SK-N-SH (cell line): ENCODE measurements at regions not wholly inside any gene's neighbourhood (a gene's known extent, or its start where the extent isn't known, plus 50 kb on each side); places are given as distances from the start of the nearest gene placed in this dataset.
A peak's percentile ranks its signal among the peaks of the same experiment; 100 is the strongest.

Source experiments
- CTCF ChIA-PET: fragments of 300-600, 350-600 bp; formaldehyde crosslinking; extraction: SDS; loops from one replicate; lab custom pipeline; 2021; lab: Yijun Ruan, JAX
- POLR2A ChIA-PET: fragments of 350-600 bp; sonication (Branson Sonifier 250); formaldehyde crosslinking; extraction: SDS; loops from one replicate; lab custom pipeline; 2020; ENCODE audit warnings: antibody characterized with exemption, inconsistent platforms; lab: Yijun Ruan, JAX
- DNase-seq: peaks from one replicate; pipeline ENCODE4 v3.0.0; 2012
- H2AFZ ChIP-seq: fragments of 200-600 bp; sonication (generic); 2 replicates; pipeline ENCODE4 v1.8.1; 2016; ENCODE audit warnings: antibody characterized with exemption, mild to moderate bottlenecking, low read depth
- H3F3A ChIP-seq: fragments of 200-600 bp; sonication (generic); replicated peaks from 2 replicates; pipeline ENCODE3; 2016; ENCODE audit warnings: antibody characterized with exemption, mild to moderate bottlenecking; ENCODE audit not compliant: insufficient read depth
- H3K27ac ChIP-seq, 2 experiments: fragments of 200-500 bp in 1 of 2; fragments of 200-600 bp in 1 of 2; sonication (Bioruptor generic) in 1 of 2; sonication (generic), shearing (Covaris generic) in 1 of 2; 2 replicates each; pipeline versions ENCODE4 v1.5.1 to v1.6.1; 2014 to 2016; ENCODE audit warnings: low read depth in 2 of 2, inconsistent platforms in 1 of 2, low read length in 1 of 2, mild to moderate bottlenecking in 1 of 2, mixed read lengths in 1 of 2
- H3K27me3 ChIP-seq: fragments of 200-600 bp; sonication (generic), shearing (Covaris generic); 2 replicates; pipeline ENCODE4 v1.6.1; 2016; ENCODE audit warnings: mixed run types; ENCODE audit not compliant: insufficient read depth
- H3K36me3 ChIP-seq, 2 experiments: fragments of 200-500 bp in 1 of 2; fragments of 200-600 bp in 1 of 2; sonication (Bioruptor generic) in 1 of 2; sonication (generic) in 1 of 2; replicated peaks in 1 of 2; 2 replicates each; pipeline versions ENCODE3 to v1.5.1; 2014 to 2016; ENCODE audit warnings: low read length in 1 of 2, mild to moderate bottlenecking in 1 of 2; ENCODE audit not compliant: insufficient read depth in 2 of 2, control insufficient read depth in 1 of 2
- H3K4me1 ChIP-seq, 2 experiments: fragments of 200-500 bp in 1 of 2; fragments of 200-600 bp in 1 of 2; sonication (Bioruptor generic) in 1 of 2; sonication (generic), shearing (Covaris generic) in 1 of 2; 2 replicates each; pipeline versions ENCODE4 v1.5.1 to v1.6.1; 2014 to 2016; ENCODE audit warnings: low read depth in 1 of 2, low read length in 1 of 2, mixed run types in 1 of 2; ENCODE audit not compliant: insufficient read depth in 2 of 2, control insufficient read depth in 1 of 2
- H3K4me2 ChIP-seq: fragments of 200-600 bp; sonication (generic), shearing (Covaris generic); 2 replicates; pipeline ENCODE4 v1.6.1; 2017; ENCODE audit warnings: mixed run types
- H3K4me3 ChIP-seq, 2 experiments: fragments of 200-500 bp in 1 of 2; fragments of 200-600 bp in 1 of 2; sonication (Bioruptor generic) in 1 of 2; sonication (generic), shearing (Covaris generic) in 1 of 2; 2 replicates each; pipeline versions ENCODE4 v1.5.1 to v1.8.1; 2014 to 2016; ENCODE audit warnings: low read depth in 2 of 2, inconsistent platforms in 1 of 2, low read length in 1 of 2, mild to moderate bottlenecking in 1 of 2, mixed read lengths in 1 of 2, moderate library complexity in 1 of 2
- H3K79me2 ChIP-seq: fragments of 200-600 bp; sonication (generic); 2 replicates; pipeline ENCODE4 v1.8.1; 2017; ENCODE audit warnings: mild to moderate bottlenecking; ENCODE audit not compliant: insufficient read depth
- H3K9ac ChIP-seq: fragments of 200-600 bp; sonication (generic); 2 replicates; pipeline ENCODE4 v1.6.1; 2017; ENCODE audit warnings: mixed run types
- H3K9me2 ChIP-seq: fragments of 200-600 bp; sonication (generic); 2 replicates; pipeline ENCODE4 v1.6.1; 2017; ENCODE audit warnings: mixed run types
- H3K9me3 ChIP-seq: fragments of 200-600 bp; sonication (generic); 2 replicates; pipeline ENCODE4 v1.6.1; 2017; ENCODE audit warnings: mixed run types, mild to moderate bottlenecking, moderate library complexity
- H4K20me1 ChIP-seq: fragments of 200-600 bp; sonication (generic); 2 replicates; pipeline ENCODE4 v1.6.1; 2017; ENCODE audit warnings: mild to moderate bottlenecking, mixed run types; ENCODE audit not compliant: insufficient read depth
- CHD2 ChIP-seq: fragments of 150-350 bp; IDR thresholded peaks from 2 replicates; pipeline ENCODE4 v1.6.1; 2018; ENCODE audit warnings: low read length; ENCODE audit not compliant: partially characterized antibody
- EP300 ChIP-seq, 2 experiments: IDR thresholded peaks; 2 replicates each; pipeline versions ENCODE4 v1.4.0 to v1.6.1; 2012; ENCODE audit warnings: borderline replicate concordance in 1 of 2, low read depth in 1 of 2, low read length in 1 of 2
- EZH2phosphoT487 ChIP-seq: fragments of 200-600 bp; sonication (generic); IDR thresholded peaks from 2 replicates; pipeline ENCODE4 v1.6.1; 2017; ENCODE audit warnings: low read depth, mixed run types, mild to moderate bottlenecking, antibody characterized with exemption, moderate library complexity, borderline replicate concordance
- FOXJ3 ChIP-seq: sonication (generic); formaldehyde crosslinking; IDR thresholded peaks from 2 replicates; pipeline ENCODE4 v1.5.1; 2020; ENCODE audit warnings: mild to moderate bottlenecking, missing genetic modification reagents
- GATA2 ChIP-seq: sonication (generic); formaldehyde crosslinking; IDR thresholded peaks from 2 replicates; pipeline ENCODE4 v1.5.0; 2020; ENCODE audit warnings: mild to moderate bottlenecking, missing genetic modification reagents
- MEF2A ChIP-seq: IDR thresholded peaks from 2 replicates; pipeline ENCODE4 v1.4.0; 2012; ENCODE audit warnings: low read depth, borderline replicate concordance
- MXI1 ChIP-seq: IDR thresholded peaks from 2 replicates; pipeline ENCODE4 v1.6.1; 2012; ENCODE audit warnings: mild to moderate bottlenecking, low read depth, low read length, improper control_type of control experiment
- NFIC ChIP-seq: IDR thresholded peaks from 2 replicates; pipeline ENCODE4 v1.4.0; 2012; ENCODE audit warnings: borderline replicate concordance
- PBX3 ChIP-seq: IDR thresholded peaks from 2 replicates; pipeline ENCODE4; 2012
- POLR2AphosphoS5 ChIP-seq: IDR thresholded peaks from 2 replicates; pipeline ENCODE4 v1.6.1; 2012; ENCODE audit warnings: low read depth, low read length
- RAD21 ChIP-seq: IDR thresholded peaks from 2 replicates; pipeline ENCODE4 v1.6.1; 2012; ENCODE audit warnings: mild to moderate bottlenecking, low read length
- RCOR1 ChIP-seq: fragments of 150-350 bp; IDR thresholded peaks from 2 replicates; pipeline ENCODE4 v1.6.1; 2017; ENCODE audit warnings: antibody characterized with exemption, low read length
- REST ChIP-seq: IDR thresholded peaks from 2 replicates; pipeline ENCODE4 v1.6.1; 2012; ENCODE audit warnings: mild to moderate bottlenecking, low read depth, low read length, moderate library complexity
- RXRA ChIP-seq: IDR thresholded peaks from 2 replicates; pipeline ENCODE4 v1.4.0; 2012; ENCODE audit warnings: low read depth, mild to moderate bottlenecking, borderline replicate concordance
- SIN3A ChIP-seq: IDR thresholded peaks from 2 replicates; pipeline ENCODE4 v1.6.1; 2012; ENCODE audit warnings: low read depth, mild to moderate bottlenecking, low read length, moderate library complexity, borderline replicate concordance
- SMC3 ChIP-seq: IDR thresholded peaks from 2 replicates; pipeline ENCODE4 v1.6.1; 2012; ENCODE audit warnings: low read depth, low read length, improper control_type of control experiment
- TCF12 ChIP-seq: IDR thresholded peaks from 2 replicates; pipeline ENCODE4 v1.4.0; 2012
- YY1 ChIP-seq: IDR thresholded peaks from 2 replicates; pipeline ENCODE4 v1.4.0; 2012; ENCODE audit warnings: low read depth, mild to moderate bottlenecking
- WGBS: methylation state at CpG from one replicate; pipeline ENCODE4 v1.1.6; 2017; ENCODE audit warnings: low lambda C conversion rate; 5-methylcytosine and 5-hydroxymethylcytosine counted together

- TF ChIP-seq MXI1 (no peak), NFIC (no peak), YY1 (no peak), EZH2phosphoT487 (no peak), POLR2AphosphoS5 (no peak), RCOR1 (no peak), RAD21 (no peak), SMC3 (no peak)
- POLR2A ChIA-PET, result no interaction called here
- Histone ChIP-seq H3K27me3 (no peaks in the 10 kb centered on the region), H3K9me3 (no peaks in the 10 kb centered on the region), H4K20me1 (no peaks in the 10 kb centered on the region), H3K4me1 (no peaks in the 10 kb centered on the region; a peak in 1 of 4 replicates), H3K9ac (no peak overlapping the region), H2AFZ (no peak overlapping the region), H3K9me2 (no peaks in the 10 kb centered on the region), H3K79me2 (no peaks in the 10 kb centered on the region), H3K27ac (no peak overlapping the region), H3K36me3 (no peaks in the 10 kb centered on the region), H3K4me2 (no peak overlapping the region), H3F3A (peaks cover 10% of the 10 kb centered on the region), H3K4me3 (no peak overlapping the region)
- no peak for DNase-seq
- 65% methylated on average over 1 of the region's 1 CpG for WGBS
- CTCF ChIA-PET, result no interaction called here
These were observed 267.1 kb upstream of the EDNRB start for GRCh38 chr13:78185700-78186099.

GRCh38 chr13:78183732-78184131 is 265.1 kb upstream of the EDNRB start:
- H3K9me2 ChIP-seq, result no peaks in the 10 kb centered on the region
- H3K27me3 ChIP-seq, result no peaks in the 10 kb centered on the region
- DNase-seq, result no peak
- H3K4me3 ChIP-seq, result no peak overlapping the region
- H3F3A ChIP-seq, result peaks cover 10% of the 10 kb centered on the region
- no peak overlapping the region for H3K9ac ChIP-seq
- CTCF ChIA-PET, result no interaction called here
- no peaks in the 10 kb centered on the region for H3K9me3 ChIP-seq
- no peaks in the 10 kb centered on the region for H4K20me1 ChIP-seq
- TF ChIP-seq PBX3 (peak; percentile 48; the same call in 1 of the 2 replicates), SIN3A (no peak)
- no peaks in the 10 kb centered on the region for H3K36me3 ChIP-seq
- peak overlapping the region; percentile 58; the same call in 1 of the 2 replicates for H2AFZ ChIP-seq
- H3K4me2 ChIP-seq, result no peak overlapping the region
- H3K79me2 ChIP-seq, result no peaks in the 10 kb centered on the region
- H3K4me1 ChIP-seq, result no peaks in the 10 kb centered on the region; a peak in 1 of 4 replicates
- 10% methylated on average over 2 of the region's 2 CpGs for WGBS
- peak overlapping the region in 1 of 2 experiments; percentile 25; a peak in 1 of 4 replicates for H3K27ac ChIP-seq
- POLR2A ChIA-PET, result no interaction called here

- H3K36me3 ChIP-seq, result no peaks in the 10 kb centered on the region
- 16% methylated on average over 2 of the region's 2 CpGs for WGBS
- H3K27ac ChIP-seq, result peak overlapping the region in 1 of 2 experiments; percentile 25; a peak in 2 of 4 replicates
- no peaks in the 10 kb centered on the region for H4K20me1 ChIP-seq
- H3K79me2 ChIP-seq, result no peaks in the 10 kb centered on the region
- ChIA-PET CTCF (no interaction called here), POLR2A (no interaction called here)
- no peak overlapping the region for H3K4me3 ChIP-seq
- H3K9me3 ChIP-seq, result no peaks in the 10 kb centered on the region
- no peak overlapping the region for H3K4me2 ChIP-seq
- no peaks in the 10 kb centered on the region for H3K9me2 ChIP-seq
- no peaks in the 10 kb centered on the region; a peak in 1 of 4 replicates for H3K4me1 ChIP-seq
- H3K27me3 ChIP-seq, result no peaks in the 10 kb centered on the region
- H2AFZ ChIP-seq, result 0 out of 2 replicates have a peak overlapping the region, but pooled peaks have one; percentile 24
- DNase-seq, result no peak
- peaks cover 10% of the 10 kb centered on the region for H3F3A ChIP-seq
- no peak overlapping the region for H3K9ac ChIP-seq
- no peak for TF ChIP-seq GATA2 (CRISPR knock-in tag)
- TF ChIP-seq TCF12, result peak; percentile 22; the same call in 1 of the 2 replicates
- TF ChIP-seq EP300 (IDR thresholded peaks at IDR 0.05; ENCODE audit: borderline replicate concordance in 1 of 2, low read depth in 1 of 2, low read length in 1 of 2), result no peak
- TF ChIP-seq RCOR1, result no peak
- TF ChIP-seq REST, result no peak
- TF ChIP-seq YY1, result no peak
- TF ChIP-seq PBX3, result peak; percentile 60
- no peak for TF ChIP-seq CHD2
- no peak for TF ChIP-seq MEF2A
- no peak for TF ChIP-seq RXRA
- no peak for TF ChIP-seq FOXJ3 (CRISPR knock-in tag)
These were observed 264.2 kb upstream of the EDNRB start for GRCh38 chr13:78182813-78183212.
